PC-3 (cell line): ENCODE measurements at regions not wholly inside any gene's neighbourhood (a gene's known extent, or its start where the extent isn't known, plus 50 kb on each side); places are given as distances from the start of the nearest gene placed in this dataset.

Experiments
- EZH2 ChIP-seq: fragments of 300-600 bp; sonication (generic); IDR thresholded peaks from one replicate; pipeline ENCODE4 v1.6.1; 2017; ENCODE audit warnings: antibody characterized with exemption, mild to moderate bottlenecking, low read length; ENCODE audit not compliant: unreplicated experiment
- EZH2phosphoT487 ChIP-seq: fragments of 300-600 bp; sonication (generic); IDR thresholded peaks from 2 replicates; pipeline ENCODE4 v1.6.1; 2018; ENCODE audit warnings: mild to moderate bottlenecking, antibody characterized with exemption, low read length, borderline replicate concordance
- TF ChIP-seq, protein P1 (sequence below): fragments of 300-600 bp; sonication (generic); conservative IDR thresholded peaks from 2 replicates; pipeline ENCODE4 v1.5.1; 2017; ENCODE audit warnings: antibody characterized with exemption, low read depth, mild to moderate bottlenecking, low read length

DNA sequence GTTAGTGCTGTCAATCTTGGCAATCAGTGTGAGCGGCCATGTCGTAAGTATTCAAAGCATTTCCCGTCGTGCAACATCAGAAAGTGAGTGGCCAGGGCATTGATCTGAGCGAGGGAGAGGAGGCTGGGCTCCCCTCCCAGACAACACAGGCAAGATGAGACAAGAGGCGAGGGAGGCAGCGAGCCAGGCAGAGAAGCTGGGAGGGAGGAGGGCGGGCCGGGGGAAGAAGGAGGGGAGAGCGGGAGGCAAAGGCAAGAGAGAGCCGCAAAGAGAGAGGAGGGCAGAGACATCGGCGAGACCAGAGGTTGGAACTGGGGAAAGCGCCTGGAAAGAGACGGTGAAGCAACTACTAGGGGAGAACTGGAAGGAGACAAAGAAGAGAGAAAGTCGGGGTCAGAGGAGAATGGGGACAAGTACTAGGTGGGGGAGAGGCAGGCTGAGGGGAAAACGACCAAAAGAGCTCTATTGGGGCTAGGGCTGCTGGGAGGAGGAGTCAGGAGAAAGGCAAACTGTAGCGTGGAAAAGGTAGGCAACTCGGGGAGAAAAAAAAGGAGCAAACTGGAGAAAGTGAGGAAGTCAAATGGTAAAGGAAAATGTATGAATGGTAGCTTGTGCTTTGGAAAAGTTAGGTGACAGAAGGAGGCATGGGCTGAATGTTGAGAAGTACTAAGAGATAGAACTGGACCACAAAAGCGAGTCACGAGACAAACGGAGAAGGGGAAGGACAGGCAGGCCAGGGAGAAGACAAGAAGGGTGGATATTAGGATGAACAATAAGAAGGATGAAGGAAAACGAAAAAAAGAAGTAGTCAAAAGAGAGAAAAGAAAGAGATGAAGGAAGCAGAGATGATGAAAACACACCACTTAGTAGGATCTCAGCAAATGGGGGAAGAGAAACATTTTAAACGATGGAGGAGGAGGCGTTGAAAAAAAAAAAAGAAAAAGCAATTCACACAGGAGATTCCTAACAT is 130.5 kb upstream of the C11orf58 start:
- TF ChIP-seq, protein P1, sequence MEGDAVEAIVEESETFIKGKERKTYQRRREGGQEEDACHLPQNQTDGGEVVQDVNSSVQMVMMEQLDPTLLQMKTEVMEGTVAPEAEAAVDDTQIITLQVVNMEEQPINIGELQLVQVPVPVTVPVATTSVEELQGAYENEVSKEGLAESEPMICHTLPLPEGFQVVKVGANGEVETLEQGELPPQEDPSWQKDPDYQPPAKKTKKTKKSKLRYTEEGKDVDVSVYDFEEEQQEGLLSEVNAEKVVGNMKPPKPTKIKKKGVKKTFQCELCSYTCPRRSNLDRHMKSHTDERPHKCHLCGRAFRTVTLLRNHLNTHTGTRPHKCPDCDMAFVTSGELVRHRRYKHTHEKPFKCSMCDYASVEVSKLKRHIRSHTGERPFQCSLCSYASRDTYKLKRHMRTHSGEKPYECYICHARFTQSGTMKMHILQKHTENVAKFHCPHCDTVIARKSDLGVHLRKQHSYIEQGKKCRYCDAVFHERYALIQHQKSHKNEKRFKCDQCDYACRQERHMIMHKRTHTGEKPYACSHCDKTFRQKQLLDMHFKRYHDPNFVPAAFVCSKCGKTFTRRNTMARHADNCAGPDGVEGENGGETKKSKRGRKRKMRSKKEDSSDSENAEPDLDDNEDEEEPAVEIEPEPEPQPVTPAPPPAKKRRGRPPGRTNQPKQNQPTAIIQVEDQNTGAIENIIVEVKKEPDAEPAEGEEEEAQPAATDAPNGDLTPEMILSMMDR = no peak
- TF ChIP-seq EZH2 (no peak), EZH2phosphoT487 (no peak)
